Glomerular visceral epithelial cell (primary cell): ENCODE measurements at regions not wholly inside any gene's neighbourhood (a gene's known extent, or its start where the extent isn't known, plus 50 kb on each side); places are given as distances from the start of the nearest gene placed in this dataset.
"Not testable (repeated sequence)": the region's sequence is repeated elsewhere in the genome, so short reads cannot be mapped to it uniquely, and the experiment has no call there.

Experiments used
- DNase-seq: peaks from one replicate; pipeline ENCODE4 v3.0.0-alpha.2; 2016; ENCODE audit errors: extremely low spot score

- DNase-seq: no peak
These were observed 84.2 kb upstream of the SLC2A1 start for GRCh38 chr1:43042773-43043457.

GRCh38 chr1:43042127-43042526 lies 83.5 kb upstream of the SLC2A1 start:
- DNase-seq: no peak

- DNase-seq: no peak
These were observed 82.9 kb upstream of the SLC2A1 start for GRCh38 chr1:43041591-43041990.

GRCh38 chr1:43039228-43040055 lies 80.8 kb upstream of the SLC2A1 start:
- no peak for DNase-seq

GRCh38 chr1:43038232-43038935 lies 79.7 kb upstream of the SLC2A1 start:
- DNase-seq: no peak

GRCh38 chr1:43037466-43037865 lies 78.8 kb upstream of the SLC2A1 start:
- DNase-seq: no peak

- DNase-seq: no peak
These were observed 78.3 kb upstream of the SLC2A1 start for GRCh38 chr1:43036932-43037331.

GRCh38 chr1:43035821-43036741 lies 77.4 kb upstream of the SLC2A1 start:
- DNase-seq: no peak

GRCh38 chr1:43034778-43035177 lies 76.1 kb upstream of the SLC2A1 start:
- no peak for DNase-seq

GRCh38 chr1:43034195-43034658 lies 75.6 kb upstream of the SLC2A1 start:
- DNase-seq: peak; percentile 16

- DNase-seq: no peak
These were observed 72.9 kb upstream of the SLC2A1 start for GRCh38 chr1:43031316-43032203.

GRCh38 chr1:43024905-43025304 lies 66.2 kb upstream of the SLC2A1 start:
- no peak for DNase-seq

- no peak for DNase-seq
These were observed 63.1 kb upstream of the SLC2A1 start for GRCh38 chr1:43021547-43022474.

- DNase-seq: no peak
These were observed 60.6 kb upstream of the SLC2A1 start for GRCh38 chr1:43019226-43019625.

- no peak for DNase-seq
These were observed 59.5 kb upstream of the SLC2A1 start for GRCh38 chr1:43018121-43018520.

GRCh38 chr1:43015269-43015668 lies 56.6 kb upstream of the SLC2A1 start:
- no peak for DNase-seq

- DNase-seq: not testable (repeated sequence)
These were observed 55.9 kb upstream of the SLC2A1 start for GRCh38 chr1:43014579-43014978.

- DNase-seq: no peak
These were observed 52.4 kb upstream of the SLC2A1 start for GRCh38 chr1:43011020-43011419.

- no peak for DNase-seq
These were observed 50.6 kb upstream of the SLC2A1 start for GRCh38 chr1:43009274-43009673.
